Neural cell (in vitro differentiated cells): ENCODE measurements at regions not wholly inside any gene's neighbourhood (a gene's known extent, or its start where the extent isn't known, plus 50 kb on each side); places are given as distances from the start of the nearest gene placed in this dataset.
A peak's percentile ranks its signal among the peaks of the same experiment; 100 is the strongest.

Experiments used
- H2AFZ ChIP-seq: fragments of 200-600, 300-800 bp; sonication (generic), shearing (Covaris generic); 2 replicates; pipeline ENCODE4 v1.6.0; 2014; ENCODE audit warnings: low read depth, mild to moderate bottlenecking, antibody characterized with exemption, low read length, moderate library complexity
- H3F3A ChIP-seq: fragments of 200-600 bp; shearing (Covaris generic); 2 replicates; pipeline ENCODE4 v1.6.1; 2016; ENCODE audit warnings: mild to moderate bottlenecking, moderate library complexity, mixed read lengths, antibody characterized with exemption, low read length; ENCODE audit not compliant: insufficient read depth, poor library complexity, severe bottlenecking
- H3K27ac ChIP-seq: fragments of 200-600, 300-800 bp; sonication (generic), shearing (Covaris generic); 2 replicates; pipeline ENCODE4 v1.5.1; 2014; ENCODE audit warnings: mild to moderate bottlenecking, low read length, moderate library complexity
- H3K27me3 ChIP-seq: fragments of 300-800, 200-600 bp; sonication (generic), shearing (Covaris generic); 2 replicates; pipeline ENCODE4 v1.6.0; 2014; ENCODE audit warnings: mild to moderate bottlenecking, low read depth, low read length, moderate library complexity; ENCODE audit not compliant: insufficient read depth
- H3K36me3 ChIP-seq: fragments of 300-800, 200-600 bp; sonication (generic), shearing (Covaris generic); 2 replicates; pipeline ENCODE4 v1.5.1; 2014; ENCODE audit warnings: mild to moderate bottlenecking, antibody characterized with exemption, low read length, moderate library complexity; ENCODE audit not compliant: insufficient read depth
- H3K4me2 ChIP-seq: fragments of 300-800, 200-600 bp; sonication (generic), shearing (Covaris generic); 2 replicates; pipeline ENCODE4 v1.6.0; 2014; ENCODE audit warnings: mild to moderate bottlenecking, low read length
- H3K4me3 ChIP-seq: fragments of 300-800, 200-600 bp; sonication (generic), shearing (Covaris generic); 2 replicates; pipeline ENCODE4 v1.5.1; 2014; ENCODE audit warnings: mild to moderate bottlenecking, low read length, moderate library complexity
- H3K79me2 ChIP-seq: fragments of 200-600 bp; shearing (Covaris generic); replicated peaks from 2 replicates; pipeline ENCODE4 v1.6.0; 2014; ENCODE audit warnings: mild to moderate bottlenecking, low read length, moderate library complexity; ENCODE audit not compliant: insufficient read depth
- H3K9ac ChIP-seq: fragments of 300-800, 200-600 bp; sonication (generic), shearing (Covaris generic); 2 replicates; pipeline ENCODE4 v1.6.1; 2016; ENCODE audit warnings: mild to moderate bottlenecking, low read length, mixed read lengths
- H3K9me2 ChIP-seq: fragments of 200-600 bp; shearing (Covaris generic); 2 replicates; pipeline ENCODE4 v1.6.1; 2016; ENCODE audit warnings: mild to moderate bottlenecking, low read length, mixed read lengths; ENCODE audit not compliant: insufficient read depth
- H3K9me3 ChIP-seq: fragments of 200-600, 300-800 bp; sonication (generic), shearing (Covaris generic); 2 replicates; pipeline ENCODE4 v1.6.1; 2016; ENCODE audit warnings: mild to moderate bottlenecking, mixed run types, low read length, moderate library complexity, mixed read lengths
- H4K20me1 ChIP-seq: fragments of 200-600 bp; shearing (Covaris generic); 2 replicates; pipeline ENCODE4 v1.6.1; 2016; ENCODE audit warnings: mild to moderate bottlenecking, mixed run types; ENCODE audit not compliant: insufficient read depth
- EP300 ChIP-seq: fragments of 450-650 bp; conservative IDR thresholded peaks from 2 replicates; pipeline ENCODE4 v1.6.1; 2014; ENCODE audit warnings: antibody characterized with exemption, mild to moderate bottlenecking, moderate library complexity; ENCODE audit not compliant: poor library complexity, severe bottlenecking
- MXI1 ChIP-seq: fragments of 450-650 bp; conservative IDR thresholded peaks from 2 replicates; pipeline ENCODE4 v1.6.1; 2014; ENCODE audit warnings: antibody characterized with exemption, mild to moderate bottlenecking; ENCODE audit not compliant: poor library complexity, severe bottlenecking
- POLR2AphosphoS5 ChIP-seq: IDR thresholded peaks from 2 replicates; pipeline ENCODE4 v1.6.1; 2012
- RAD21 ChIP-seq: fragments of 450-650 bp; conservative IDR thresholded peaks from 2 replicates; pipeline ENCODE4 v1.6.1; 2014; ENCODE audit warnings: antibody characterized with exemption, mild to moderate bottlenecking, moderate library complexity
- REST ChIP-seq: IDR thresholded peaks from 2 replicates; pipeline ENCODE4 v1.6.1; 2012; ENCODE audit warnings: borderline replicate concordance
- TAF1 ChIP-seq: IDR thresholded peaks from 2 replicates; pipeline ENCODE4 v1.6.1; 2012; ENCODE audit warnings: low read depth
- TF ChIP-seq, protein P1 (sequence below): fragments of 450-650 bp; IDR thresholded peaks from 2 replicates; pipeline ENCODE4 v1.5.1; 2014; ENCODE audit warnings: antibody characterized with exemption, mild to moderate bottlenecking, moderate library complexity; ENCODE audit not compliant: poor library complexity, severe bottlenecking

DNA sequence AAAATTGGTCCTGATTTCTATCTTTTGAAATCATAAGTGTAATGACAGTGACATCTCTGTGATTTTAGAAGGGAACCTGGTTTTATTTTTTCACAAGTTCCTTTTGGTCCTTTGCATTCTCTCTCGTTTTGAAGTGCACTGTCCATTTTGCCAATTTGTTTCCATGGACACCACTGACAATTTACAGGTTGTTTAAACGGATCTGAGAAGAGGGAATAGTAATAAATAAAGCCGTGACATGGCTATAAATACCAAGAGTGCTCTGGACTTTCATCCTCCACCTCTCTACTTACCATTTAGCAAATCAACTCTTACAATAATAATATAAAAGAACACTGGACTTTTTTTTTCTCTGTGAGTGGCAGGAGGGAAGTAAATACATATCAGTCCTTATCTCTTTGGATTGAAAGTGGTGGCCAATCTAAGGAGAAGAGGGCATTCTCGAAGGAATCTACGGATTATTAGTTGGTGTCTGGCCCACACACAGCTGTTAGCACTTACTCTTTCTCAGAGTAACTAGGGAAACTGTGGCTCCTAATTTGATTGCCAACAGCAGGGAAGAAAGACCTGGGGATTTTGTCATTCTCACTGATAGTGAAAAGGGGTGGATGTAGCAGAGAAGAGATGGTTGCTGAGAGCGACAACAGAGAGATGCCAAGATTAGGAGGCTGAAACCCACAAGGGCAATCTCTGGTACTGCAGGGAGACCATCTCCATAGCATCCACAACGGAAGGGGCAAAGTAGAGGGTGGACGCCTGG lies 108.7 kb upstream of the FSHR start:
- Histone ChIP-seq H3K4me3 (no peak overlapping the region), H3K9me2 (no peaks in the 10 kb centered on the region), H3K36me3 (no peaks in the 10 kb centered on the region), H3K9me3 (no peaks in the 10 kb centered on the region), H4K20me1 (no peaks in the 10 kb centered on the region), H3K79me2 (no peaks in the 10 kb centered on the region), H2AFZ (no peak overlapping the region), H3K4me2 (no peak overlapping the region), H3F3A (peaks cover 4% of the 10 kb centered on the region), H3K9ac (no peak overlapping the region), H3K27me3 (no peaks in the 10 kb centered on the region), H3K27ac (peak overlapping the region; percentile 92)
- TF ChIP-seq REST (no peak), TAF1 (no peak), MXI1 (no peak), POLR2AphosphoS5 (peak; percentile 26), RAD21 (no peak)

DNA sequence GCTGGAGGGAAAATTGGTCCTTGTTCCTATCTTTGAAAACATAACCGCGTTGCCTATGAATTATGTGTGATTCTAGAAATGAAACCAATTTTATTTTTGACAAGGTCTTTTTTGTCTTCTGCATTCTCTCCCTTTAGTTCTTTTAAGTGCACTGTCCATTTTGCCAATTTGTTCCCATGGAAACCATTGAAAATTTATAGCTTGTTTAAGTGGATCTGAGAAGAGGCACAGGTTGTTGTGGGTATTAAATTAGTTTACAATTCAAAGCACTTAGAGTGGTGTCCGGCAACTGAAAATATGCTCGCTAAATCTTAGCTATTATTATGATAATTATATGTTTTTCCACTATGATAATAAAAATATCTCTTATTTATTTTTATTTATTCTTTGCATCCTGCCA lies 107.5 kb upstream of the FSHR start:
- Histone ChIP-seq H3K9me2 (no peaks in the 10 kb centered on the region), H3K4me2 (peak overlapping the region; percentile 13), H3F3A (peaks cover 4% of the 10 kb centered on the region), H3K27me3 (no peaks in the 10 kb centered on the region), H3K27ac (peak overlapping the region; percentile 92), H2AFZ (no peak overlapping the region), H4K20me1 (no peaks in the 10 kb centered on the region), H3K79me2 (no peaks in the 10 kb centered on the region), H3K4me3 (no peak overlapping the region), H3K36me3 (no peaks in the 10 kb centered on the region), H3K9ac (peak overlapping the region; percentile 46), H3K9me3 (no peaks in the 10 kb centered on the region)
- TF ChIP-seq, protein P1, sequence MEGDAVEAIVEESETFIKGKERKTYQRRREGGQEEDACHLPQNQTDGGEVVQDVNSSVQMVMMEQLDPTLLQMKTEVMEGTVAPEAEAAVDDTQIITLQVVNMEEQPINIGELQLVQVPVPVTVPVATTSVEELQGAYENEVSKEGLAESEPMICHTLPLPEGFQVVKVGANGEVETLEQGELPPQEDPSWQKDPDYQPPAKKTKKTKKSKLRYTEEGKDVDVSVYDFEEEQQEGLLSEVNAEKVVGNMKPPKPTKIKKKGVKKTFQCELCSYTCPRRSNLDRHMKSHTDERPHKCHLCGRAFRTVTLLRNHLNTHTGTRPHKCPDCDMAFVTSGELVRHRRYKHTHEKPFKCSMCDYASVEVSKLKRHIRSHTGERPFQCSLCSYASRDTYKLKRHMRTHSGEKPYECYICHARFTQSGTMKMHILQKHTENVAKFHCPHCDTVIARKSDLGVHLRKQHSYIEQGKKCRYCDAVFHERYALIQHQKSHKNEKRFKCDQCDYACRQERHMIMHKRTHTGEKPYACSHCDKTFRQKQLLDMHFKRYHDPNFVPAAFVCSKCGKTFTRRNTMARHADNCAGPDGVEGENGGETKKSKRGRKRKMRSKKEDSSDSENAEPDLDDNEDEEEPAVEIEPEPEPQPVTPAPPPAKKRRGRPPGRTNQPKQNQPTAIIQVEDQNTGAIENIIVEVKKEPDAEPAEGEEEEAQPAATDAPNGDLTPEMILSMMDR, result no peak
- TF ChIP-seq REST, result no peak
- TF ChIP-seq TAF1, result no peak
- TF ChIP-seq EP300, result no peak
- no peak for TF ChIP-seq MXI1
